GM12891 (cell line): ENCODE measurements at regions not wholly inside any gene's neighbourhood (a gene's known extent, or its start where the extent isn't known, plus 50 kb on each side); places are given as distances from the start of the nearest gene placed in this dataset.

ENCODE experiments used
- DNase-seq: peaks from one replicate; pipeline ENCODE4 v3.0.0; 2011; ENCODE audit warnings: low spot score; ENCODE audit not compliant: insufficient read length
- FAIRE-seq: peaks from 2 replicates; lab custom pipeline; 2011; peaks lifted over from hg19 to GRCh38; lab: Jason Lieb, UNC
- PAX5 ChIP-seq: IDR thresholded peaks from 2 replicates; pipeline ENCODE4 v1.6.1; 2011; ENCODE audit warnings: low read length, moderate library complexity, mild to moderate bottlenecking; ENCODE audit not compliant: insufficient read depth, severe bottlenecking
- POLR2A ChIP-seq: IDR thresholded peaks from 2 replicates; pipeline ENCODE4 v1.6.1; 2011; ENCODE audit warnings: low read depth, low read length, control low read depth
- POLR2AphosphoS5 ChIP-seq: IDR thresholded peaks from 2 replicates; pipeline ENCODE4 v1.6.1; 2011; ENCODE audit warnings: low read depth, low read length, control low read depth
- POU2F2 ChIP-seq: IDR thresholded peaks from 2 replicates; pipeline ENCODE4 v1.6.1; 2011; ENCODE audit warnings: low read depth, mild to moderate bottlenecking, control low read depth, low read length, moderate library complexity
- SPI1 ChIP-seq: IDR thresholded peaks from 2 replicates; pipeline ENCODE4 v1.6.1; 2011; ENCODE audit warnings: low read depth, low read length, control low read depth
- TAF1 ChIP-seq: IDR thresholded peaks from 2 replicates; pipeline ENCODE4 v1.6.1; 2011; ENCODE audit warnings: low read depth, low read length, control low read depth

DNA sequence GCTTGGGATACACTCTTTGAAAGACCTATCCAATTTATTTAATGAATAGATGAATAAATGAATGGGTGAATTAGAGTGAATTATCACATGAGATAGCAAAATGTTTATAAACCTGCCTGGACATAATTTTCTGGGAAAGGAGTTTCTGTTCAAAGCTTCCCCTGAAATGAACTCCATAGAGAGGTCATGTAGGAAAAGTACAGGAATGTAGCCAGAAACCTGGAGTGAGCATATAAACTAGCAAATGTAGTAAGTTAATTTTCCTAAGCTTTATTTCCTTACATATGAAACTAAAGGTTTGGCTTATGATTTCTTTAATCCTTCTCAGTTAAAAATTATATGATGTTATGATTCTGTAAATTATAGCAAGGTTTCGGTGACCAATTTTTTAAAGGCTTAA, 380.3 kb upstream of the RSPO3 start:
- DNase-seq, result no peak
- no peak for FAIRE-seq
- TF ChIP-seq POLR2AphosphoS5 (no peak), POLR2A (no peak), POU2F2 (no peak), SPI1 (no peak), TAF1 (no peak), PAX5 (no peak)

DNA sequence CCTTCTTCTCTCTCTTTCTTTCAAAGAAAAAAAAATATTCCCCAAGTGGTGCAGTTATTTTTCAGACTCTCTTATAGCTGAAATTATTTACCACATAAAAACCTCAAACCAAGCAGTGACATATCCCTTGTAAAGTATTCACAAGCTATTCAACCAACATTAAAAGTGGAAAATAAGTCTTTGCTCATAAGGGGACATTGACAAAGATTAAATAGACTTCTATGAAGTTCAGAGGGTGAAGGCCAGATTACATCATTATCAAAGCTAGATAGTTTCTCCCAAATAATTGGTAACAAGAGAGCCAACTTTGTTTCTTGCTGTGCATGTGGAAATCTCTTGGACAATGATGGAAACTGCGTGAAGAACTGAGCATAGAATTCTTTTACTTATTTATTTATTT, 379.8 kb upstream of the RSPO3 start:
- FAIRE-seq (no peak), DNase-seq (no peak)
- TF ChIP-seq TAF1, result no peak
- TF ChIP-seq POLR2AphosphoS5, result no peak
- TF ChIP-seq POU2F2, result no peak
- TF ChIP-seq POLR2A, result no peak
- TF ChIP-seq PAX5, result no peak
- TF ChIP-seq SPI1, result no peak

DNA sequence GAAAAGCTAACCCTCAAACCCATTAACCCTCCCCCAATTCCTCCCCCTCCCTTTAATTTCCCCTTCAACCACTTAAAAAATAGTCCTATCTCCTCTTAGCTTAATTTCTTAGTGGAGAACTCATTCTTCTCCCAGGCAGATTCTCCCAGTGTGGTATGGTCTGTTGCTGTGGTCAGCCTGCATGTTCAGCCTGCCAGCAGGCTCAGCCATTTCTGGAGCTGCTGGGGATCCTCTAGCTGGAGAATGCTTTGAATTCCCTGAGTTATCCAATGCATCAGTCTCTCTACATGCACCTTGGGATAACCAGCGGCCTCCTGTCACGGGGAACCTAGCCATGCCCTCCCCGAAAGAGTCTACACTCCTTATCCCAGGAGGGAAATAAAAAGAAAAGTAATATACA, 375.4 kb upstream of the RSPO3 start:
- TF ChIP-seq SPI1, result no peak
- no peak for TF ChIP-seq PAX5
- no peak for TF ChIP-seq TAF1
- TF ChIP-seq POLR2AphosphoS5, result no peak
- no peak for TF ChIP-seq POLR2A
- no peak for TF ChIP-seq POU2F2
- DNase-seq, result no peak
- no peak for FAIRE-seq

DNA sequence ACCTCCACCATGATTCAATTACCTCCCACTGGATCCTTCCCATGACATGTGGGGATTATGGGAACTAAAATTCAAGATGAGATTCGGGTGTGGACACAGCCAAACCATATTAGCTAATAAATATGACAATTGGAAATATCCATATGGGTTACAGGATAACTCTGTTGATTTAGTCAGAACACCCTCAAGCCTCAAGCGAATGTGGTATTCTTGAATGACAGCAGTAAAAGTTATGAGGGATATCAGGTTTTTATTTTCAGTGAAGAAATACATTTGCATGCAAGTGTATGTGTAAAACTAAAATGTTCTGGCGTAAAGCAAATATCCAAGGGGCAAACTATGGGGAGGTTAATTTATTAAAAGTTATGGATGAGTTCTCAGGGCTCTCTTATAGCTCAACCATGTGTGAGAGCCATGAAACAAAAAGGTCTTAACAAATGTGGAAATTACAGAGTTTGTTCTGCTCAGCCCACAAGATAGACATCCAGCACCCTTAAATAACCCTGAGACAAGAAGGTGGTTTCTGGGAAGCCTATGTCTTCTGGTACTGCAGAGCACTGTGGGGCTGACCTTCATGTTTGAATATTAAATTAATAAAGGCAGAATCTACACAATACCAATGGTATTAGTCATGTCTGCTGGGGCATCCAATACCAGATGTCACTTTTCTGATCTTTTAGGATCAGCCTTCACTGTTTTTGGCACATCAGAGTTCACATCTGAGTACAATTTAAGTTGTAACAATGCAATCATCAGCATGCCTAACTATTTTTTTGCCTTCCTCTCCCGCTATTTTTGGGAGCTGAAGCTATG, 370.5 kb upstream of the RSPO3 start:
- no peak for DNase-seq
- TF ChIP-seq POU2F2, result no peak
- TF ChIP-seq PAX5, result no peak
- TF ChIP-seq POLR2AphosphoS5, result no peak
- TF ChIP-seq POLR2A, result no peak
- no peak for TF ChIP-seq SPI1
- no peak for TF ChIP-seq TAF1

DNA sequence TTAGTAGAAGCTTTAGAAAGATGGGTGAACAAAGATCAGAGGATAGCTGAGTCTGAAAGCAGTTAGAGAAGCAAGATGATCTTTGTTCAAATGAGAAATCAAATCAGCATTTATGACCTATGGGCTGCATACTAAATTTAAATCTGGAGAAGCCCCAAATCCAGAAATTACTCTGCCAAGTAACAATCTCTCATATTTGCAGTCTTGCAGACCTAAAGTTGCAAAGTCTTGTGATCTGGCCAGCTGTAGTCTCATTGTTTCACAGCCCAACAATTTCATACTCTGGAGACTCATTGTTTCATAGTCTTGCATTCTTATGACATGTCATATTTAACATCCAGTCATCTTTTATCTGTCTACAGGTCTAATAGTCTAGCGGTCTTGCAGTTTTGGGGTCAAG, 364.9 kb upstream of the RSPO3 start:
- no peak for DNase-seq
- no peak for FAIRE-seq
- TF ChIP-seq SPI1, result no peak
- no peak for TF ChIP-seq POLR2A
- TF ChIP-seq TAF1, result no peak
- TF ChIP-seq POLR2AphosphoS5, result no peak
- TF ChIP-seq PAX5, result no peak
- no peak for TF ChIP-seq POU2F2

More for the DNA sequence above, 370.5 kb upstream of the RSPO3 start:
- FAIRE-seq, result no peak

DNA sequence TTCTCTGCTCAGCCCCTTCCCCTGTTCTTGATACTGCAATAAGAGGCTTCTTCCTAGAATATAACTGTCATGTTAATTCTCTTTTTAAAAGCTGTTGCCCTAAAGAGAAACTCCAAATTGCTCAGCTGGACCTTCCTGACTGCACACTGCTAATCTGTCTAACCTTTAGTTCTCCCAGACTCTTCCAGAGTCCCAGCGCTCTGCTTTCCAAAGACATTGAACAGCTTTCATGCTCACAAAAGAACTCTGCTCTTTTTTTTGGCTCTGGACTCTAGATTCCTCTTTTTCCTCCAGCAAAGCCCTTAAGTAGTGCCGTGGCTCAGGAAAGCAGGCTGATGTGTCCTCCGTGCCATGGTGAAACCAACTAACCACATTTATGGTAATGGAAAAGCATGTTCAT, 356.6 kb upstream of the RSPO3 start:
- TF ChIP-seq POU2F2, result no peak
- FAIRE-seq (no peak), DNase-seq (no peak)

DNA sequence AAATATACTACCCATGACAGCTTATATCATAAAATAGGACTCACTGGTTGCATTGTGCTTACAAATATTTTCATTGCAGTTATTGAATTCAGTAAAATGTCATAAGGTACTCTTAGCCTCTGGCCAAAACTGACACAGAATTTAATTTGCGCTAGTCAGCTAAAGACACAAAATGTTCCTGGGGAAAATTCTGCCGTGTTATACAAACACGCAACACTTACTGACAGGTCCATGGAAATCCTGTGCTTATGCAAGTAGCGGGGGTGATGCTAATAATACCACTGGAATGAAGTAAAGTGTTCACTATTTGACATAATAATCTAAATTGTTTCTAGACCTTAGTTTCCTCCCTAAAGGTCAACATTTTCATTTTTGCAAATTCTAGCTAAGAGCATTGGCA, 354.4 kb upstream of the RSPO3 start:
- FAIRE-seq (no peak), DNase-seq (no peak)
- TF ChIP-seq SPI1 (no peak), POU2F2 (no peak), POLR2A (no peak), PAX5 (no peak), TAF1 (no peak), POLR2AphosphoS5 (no peak)

DNA sequence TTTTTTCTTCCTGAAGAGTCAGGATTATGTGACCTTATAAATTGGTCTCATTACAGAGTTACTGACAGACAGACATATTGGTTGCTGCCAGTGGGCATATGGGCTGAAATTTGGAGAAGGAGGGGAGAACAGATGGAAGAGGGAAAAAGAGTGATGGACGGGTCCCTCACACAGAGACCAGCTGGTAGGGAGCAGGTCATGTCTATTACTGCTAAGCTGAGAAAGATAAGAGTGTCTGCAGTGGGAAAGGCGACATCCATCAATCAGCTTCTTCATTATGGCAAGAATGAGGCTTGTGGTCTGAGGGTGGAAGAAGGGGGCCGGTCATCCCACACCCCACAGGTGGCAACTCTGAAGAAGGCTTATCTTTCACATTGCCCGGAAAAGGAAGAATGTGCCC, 353.8 kb upstream of the RSPO3 start:
- FAIRE-seq (no peak), DNase-seq (no peak)

DNA sequence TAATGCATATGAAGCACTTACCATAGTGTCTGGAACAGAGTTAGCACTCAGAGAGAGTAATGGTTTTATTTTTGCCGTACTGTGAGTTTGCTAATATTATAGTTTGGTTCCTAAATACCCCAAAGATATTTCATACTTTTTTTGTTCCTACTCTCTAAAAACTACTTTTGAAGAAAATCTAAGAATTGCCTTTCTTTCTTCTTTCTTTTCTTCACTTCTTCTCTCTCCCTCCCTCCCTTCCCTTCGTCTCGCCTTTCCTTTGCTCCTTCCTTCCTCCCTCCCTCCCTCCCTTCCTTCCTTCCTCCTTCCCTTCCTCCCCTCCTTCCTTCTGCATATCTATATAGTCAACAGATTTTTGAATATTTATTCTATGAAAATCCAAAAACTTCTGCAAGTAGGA, 351.7 kb upstream of the RSPO3 start:
- FAIRE-seq (no peak), DNase-seq (no peak)
- TF ChIP-seq SPI1, result no peak
- TF ChIP-seq POLR2A, result no peak
- no peak for TF ChIP-seq POLR2AphosphoS5
- TF ChIP-seq POU2F2, result no peak
- TF ChIP-seq PAX5, result no peak
- no peak for TF ChIP-seq TAF1

More for the DNA sequence above, 353.8 kb upstream of the RSPO3 start:
- no peak for TF ChIP-seq TAF1
- no peak for TF ChIP-seq POLR2A
- TF ChIP-seq POU2F2, result no peak
- no peak for TF ChIP-seq POLR2AphosphoS5
- no peak for TF ChIP-seq PAX5
- TF ChIP-seq SPI1, result no peak

DNA sequence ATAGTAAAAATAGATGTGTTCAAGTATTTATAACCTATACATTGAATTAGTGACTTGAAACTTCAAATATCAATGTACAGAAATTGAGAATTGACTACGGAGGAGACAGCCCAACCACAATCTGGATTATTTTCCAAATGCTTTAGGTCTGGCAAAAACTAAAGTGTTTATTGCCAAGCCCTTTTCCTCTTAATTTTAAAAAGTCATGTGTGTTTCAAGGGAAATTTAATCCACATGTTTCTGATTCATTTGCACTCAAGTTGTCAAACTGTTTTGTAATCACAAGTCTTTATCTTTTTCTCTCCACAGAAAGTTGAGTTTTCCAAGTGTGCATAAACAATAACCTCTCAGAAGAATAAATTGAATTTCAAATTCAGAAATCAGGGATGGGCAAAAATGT, 350.8 kb upstream of the RSPO3 start:
- DNase-seq (no peak), FAIRE-seq (no peak)
- no peak for TF ChIP-seq TAF1
- no peak for TF ChIP-seq PAX5
- no peak for TF ChIP-seq SPI1
- no peak for TF ChIP-seq POU2F2
- TF ChIP-seq POLR2A, result no peak
- no peak for TF ChIP-seq POLR2AphosphoS5
